ENCODE measurements at regions not wholly inside any gene's neighbourhood (a gene's known extent, or its start where the extent isn't known, plus 50 kb on each side); places are given as distances from the start of the nearest gene placed in this dataset.
"Not testable (repeated sequence)": the region's sequence is repeated elsewhere in the genome, so short reads cannot be mapped to it uniquely, and the experiment has no call there.

- no peak for TF ChIP-seq SUZ12 (IDR thresholded peaks at IDR 0.05; ENCODE audit: extremely low read depth, insufficient read depth, insufficient read length)
- TF ChIP-seq ZNF274 (IDR thresholded peaks at IDR 0.05; ENCODE audit: low read depth, low read length): no peak
- Histone ChIP-seq H3K27me3 (ENCODE audit: insufficient read depth, insufficient read length) (no peaks in the 10 kb centered on the region), H3K36me3 (ENCODE audit: insufficient read depth, insufficient read length, low read length) (no peaks in the 10 kb centered on the region), H3K4me1 (ENCODE audit: insufficient read depth, insufficient read length) (no peaks in the 10 kb centered on the region), H3K4me3 (ENCODE audit: insufficient read length, low read depth) (no peak overlapping the region), H3K9ac (ENCODE audit: insufficient read length, low read depth) (no peak overlapping the region), H3K9me3 (ENCODE audit: insufficient read depth, low read length) (no peaks in the 10 kb centered on the region)
- no peak for DNase-seq (ENCODE audit: low read depth, low spot score)
Measured at GRCh38 chr17:65314212-65314611, 177.0 kb downstream of the RGS9 start.

GRCh38 chr17:65312718-65313377 is 175.7 kb downstream of the RGS9 start:
- Histone ChIP-seq H3K36me3 (ENCODE audit: insufficient read depth, insufficient read length, low read length) (no peaks in the 10 kb centered on the region), H3K9me3 (ENCODE audit: insufficient read depth, low read length) (no peaks in the 10 kb centered on the region), H3K27me3 (ENCODE audit: insufficient read depth, insufficient read length) (no peaks in the 10 kb centered on the region), H3K4me1 (ENCODE audit: insufficient read depth, insufficient read length) (no peaks in the 10 kb centered on the region), H3K9ac (ENCODE audit: insufficient read length, low read depth) (peak overlapping the region; percentile 45), H3K4me3 (ENCODE audit: insufficient read length, low read depth) (no peak overlapping the region)
- TF ChIP-seq ZNF274 (IDR thresholded peaks at IDR 0.05; ENCODE audit: low read depth, low read length): no peak
- TF ChIP-seq YY1 (IDR thresholded peaks at IDR 0.05; ENCODE audit: insufficient read depth, insufficient read length): no peak
- TF ChIP-seq SUZ12 (IDR thresholded peaks at IDR 0.05; ENCODE audit: extremely low read depth, insufficient read depth, insufficient read length): no peak
- DNase-seq (ENCODE audit: low read depth, low spot score): no peak

DNA sequence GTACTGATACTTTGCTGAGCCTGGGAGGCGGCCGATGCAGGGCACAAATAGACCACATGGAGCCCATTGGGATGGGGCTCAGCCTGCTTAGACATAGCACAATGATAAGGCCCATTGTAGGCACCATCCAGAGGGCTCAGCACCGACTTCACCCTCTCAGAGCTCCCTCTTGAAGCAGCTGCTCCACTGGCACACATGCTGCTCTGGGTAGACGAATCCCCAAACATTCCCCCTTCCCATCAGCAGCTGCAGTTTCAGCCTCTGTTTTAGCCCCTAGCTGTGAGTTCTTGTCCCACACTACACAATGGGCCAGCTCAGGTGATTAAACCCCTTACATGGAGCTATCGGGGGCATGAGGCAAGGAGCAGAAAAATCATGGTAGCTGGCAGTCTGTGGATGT is 174.1 kb downstream of the RGS9 start:
- no peak for TF ChIP-seq YY1 (IDR thresholded peaks at IDR 0.05; ENCODE audit: insufficient read depth, insufficient read length)
- TF ChIP-seq SUZ12 (IDR thresholded peaks at IDR 0.05; ENCODE audit: extremely low read depth, insufficient read depth, insufficient read length): no peak
- no peak for TF ChIP-seq ZNF274 (IDR thresholded peaks at IDR 0.05; ENCODE audit: low read depth, low read length)
- Histone ChIP-seq H3K4me1 (ENCODE audit: insufficient read depth, insufficient read length) (peaks cover 3% of the 10 kb centered on the region), H3K36me3 (ENCODE audit: insufficient read depth, insufficient read length, low read length) (no peaks in the 10 kb centered on the region)

GRCh38 chr17:65307961-65308316 is 170.8 kb downstream of the RGS9 start:
- no peak for DNase-seq (ENCODE audit: low read depth, low spot score)
- TF ChIP-seq YY1 (IDR thresholded peaks at IDR 0.05; ENCODE audit: insufficient read depth, insufficient read length) (no peak), SUZ12 (IDR thresholded peaks at IDR 0.05; ENCODE audit: extremely low read depth, insufficient read depth, insufficient read length) (no peak), ZNF274 (IDR thresholded peaks at IDR 0.05; ENCODE audit: low read depth, low read length) (no peak)
- Histone ChIP-seq H3K9me3 (ENCODE audit: insufficient read depth, low read length) (peaks cover 18% of the 10 kb centered on the region; the same call in 1 of the 2 replicates), H3K36me3 (ENCODE audit: insufficient read depth, insufficient read length, low read length) (no peaks in the 10 kb centered on the region), H3K4me3 (ENCODE audit: insufficient read length, low read depth) (no peak overlapping the region), H3K27me3 (ENCODE audit: insufficient read depth, insufficient read length) (no peaks in the 10 kb centered on the region), H3K9ac (ENCODE audit: insufficient read length, low read depth) (no peak overlapping the region), H3K4me1 (ENCODE audit: insufficient read depth, insufficient read length) (peaks cover 3% of the 10 kb centered on the region)

More for the DNA sequence above, 174.1 kb downstream of the RGS9 start:
- H3K27me3 ChIP-seq (ENCODE audit: insufficient read depth, insufficient read length): no peaks in the 10 kb centered on the region
- DNase-seq (ENCODE audit: low read depth, low spot score): no peak
- no peak overlapping the region for H3K9ac ChIP-seq (ENCODE audit: insufficient read length, low read depth)
- H3K4me3 ChIP-seq (ENCODE audit: insufficient read length, low read depth): no peak overlapping the region
- peaks cover 2% of the 10 kb centered on the region; the same call in 1 of the 2 replicates for H3K9me3 ChIP-seq (ENCODE audit: insufficient read depth, low read length)

GRCh38 chr17:65307081-65307960 is 170.2 kb downstream of the RGS9 start:
- H3K27me3 ChIP-seq (ENCODE audit: insufficient read depth, insufficient read length): no peaks in the 10 kb centered on the region
- no peak for DNase-seq (ENCODE audit: low read depth, low spot score)
- H3K4me3 ChIP-seq (ENCODE audit: insufficient read length, low read depth): no peak overlapping the region
- TF ChIP-seq ZNF274 (IDR thresholded peaks at IDR 0.05; ENCODE audit: low read depth, low read length) (no peak), YY1 (IDR thresholded peaks at IDR 0.05; ENCODE audit: insufficient read depth, insufficient read length) (no peak), SUZ12 (IDR thresholded peaks at IDR 0.05; ENCODE audit: extremely low read depth, insufficient read depth, insufficient read length) (no peak)
- peaks cover 3% of the 10 kb centered on the region for H3K4me1 ChIP-seq (ENCODE audit: insufficient read depth, insufficient read length)
- no peak overlapping the region for H3K9ac ChIP-seq (ENCODE audit: insufficient read length, low read depth)
- H3K36me3 ChIP-seq (ENCODE audit: insufficient read depth, insufficient read length, low read length): no peaks in the 10 kb centered on the region
- H3K9me3 ChIP-seq (ENCODE audit: insufficient read depth, low read length): peaks cover 22% of the 10 kb centered on the region; the same call in 1 of the 2 replicates

GRCh38 chr17:65305778-65306177 is 168.6 kb downstream of the RGS9 start:
- peaks cover 3% of the 10 kb centered on the region for H3K4me1 ChIP-seq (ENCODE audit: insufficient read depth, insufficient read length)
- H3K4me3 ChIP-seq (ENCODE audit: insufficient read length, low read depth): no peak overlapping the region
- H3K36me3 ChIP-seq (ENCODE audit: insufficient read depth, insufficient read length, low read length): no peaks in the 10 kb centered on the region
- TF ChIP-seq SUZ12 (IDR thresholded peaks at IDR 0.05; ENCODE audit: extremely low read depth, insufficient read depth, insufficient read length): no peak
- TF ChIP-seq YY1 (IDR thresholded peaks at IDR 0.05; ENCODE audit: insufficient read depth, insufficient read length): no peak
- TF ChIP-seq ZNF274 (IDR thresholded peaks at IDR 0.05; ENCODE audit: low read depth, low read length): no peak
- DNase-seq (ENCODE audit: low read depth, low spot score): no peak
- no peaks in the 10 kb centered on the region for H3K27me3 ChIP-seq (ENCODE audit: insufficient read depth, insufficient read length)
- H3K9ac ChIP-seq (ENCODE audit: insufficient read length, low read depth): no peak overlapping the region
- peaks cover 22% of the 10 kb centered on the region; the same call in 1 of the 2 replicates for H3K9me3 ChIP-seq (ENCODE audit: insufficient read depth, low read length)

- no peak overlapping the region for H3K4me3 ChIP-seq (ENCODE audit: insufficient read length, low read depth)
- no peak for DNase-seq (ENCODE audit: low read depth, low spot score)
- TF ChIP-seq ZNF274 (IDR thresholded peaks at IDR 0.05; ENCODE audit: low read depth, low read length): no peak
- TF ChIP-seq SUZ12 (IDR thresholded peaks at IDR 0.05; ENCODE audit: extremely low read depth, insufficient read depth, insufficient read length): no peak
- TF ChIP-seq YY1 (IDR thresholded peaks at IDR 0.05; ENCODE audit: insufficient read depth, insufficient read length): no peak
- H3K9me3 ChIP-seq (ENCODE audit: insufficient read depth, low read length): peaks cover 22% of the 10 kb centered on the region; the same call in 1 of the 2 replicates
- peaks cover 3% of the 10 kb centered on the region for H3K4me1 ChIP-seq (ENCODE audit: insufficient read depth, insufficient read length)
- no peak overlapping the region for H3K9ac ChIP-seq (ENCODE audit: insufficient read length, low read depth)
- no peaks in the 10 kb centered on the region for H3K27me3 ChIP-seq (ENCODE audit: insufficient read depth, insufficient read length)
- no peaks in the 10 kb centered on the region for H3K36me3 ChIP-seq (ENCODE audit: insufficient read depth, insufficient read length, low read length)
Measured at GRCh38 chr17:65305116-65305515, 167.9 kb downstream of the RGS9 start.

- H3K4me1 ChIP-seq (ENCODE audit: insufficient read depth, insufficient read length); H3K4me3 ChIP-seq (ENCODE audit: insufficient read length, low read depth); H3K36me3 ChIP-seq (ENCODE audit: insufficient read depth, insufficient read length, low read length); H3K9ac ChIP-seq (ENCODE audit: insufficient read length, low read depth); DNase-seq (ENCODE audit: low read depth, low spot score); H3K27me3 ChIP-seq (ENCODE audit: insufficient read depth, insufficient read length): not testable (repeated sequence)
- peaks cover 22% of the 10 kb centered on the region; the same call in 1 of the 2 replicates for H3K9me3 ChIP-seq (ENCODE audit: insufficient read depth, low read length)
Measured at GRCh38 chr17:65301882-65302281, 164.7 kb downstream of the RGS9 start.
